ENCODE measurements at regions not wholly inside any gene's neighbourhood (a gene's known extent, or its start where the extent isn't known, plus 50 kb on each side); places are given as distances from the start of the nearest gene placed in this dataset.

- no peak for DNase-seq (ENCODE audit: low read depth in 4 of 4, low spot score in 2 of 4)
Observed at GRCh38 chr4:170666909-170667308, 577.2 kb upstream of the AADAT start.

GRCh38 chr4:170662250-170662649 is 572.5 kb upstream of the AADAT start:
- no peak for DNase-seq (ENCODE audit: low read depth in 4 of 4, low spot score in 2 of 4)

GRCh38 chr4:170657761-170658160 is 568.0 kb upstream of the AADAT start:
- no peak for DNase-seq (ENCODE audit: low read depth in 4 of 4, low spot score in 2 of 4)

GRCh38 chr4:170656506-170656905 is 566.8 kb upstream of the AADAT start:
- DNase-seq (ENCODE audit: low read depth in 4 of 4, low spot score in 2 of 4) = no peak

- no peak for DNase-seq (ENCODE audit: low read depth in 4 of 4, low spot score in 2 of 4)
Observed at GRCh38 chr4:170652571-170652970, 562.8 kb upstream of the AADAT start.

DNA sequence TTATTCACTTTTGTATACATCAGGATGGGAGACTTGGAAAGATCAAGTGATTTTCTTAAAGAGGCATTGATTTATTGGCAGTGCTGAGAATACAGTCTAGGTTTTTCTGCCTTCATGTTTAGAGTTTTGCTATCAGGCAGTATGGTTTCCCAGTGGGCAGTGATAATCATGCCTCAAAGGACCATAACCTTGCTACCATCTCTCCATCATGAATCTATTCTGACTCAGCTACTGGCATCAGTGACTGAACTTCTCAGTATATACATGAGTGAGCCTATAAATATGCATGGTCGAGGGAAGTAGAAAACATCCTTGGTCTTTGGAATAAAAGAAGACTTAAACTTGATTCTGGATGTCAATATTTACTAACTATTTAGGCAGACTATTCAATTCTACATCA is 562.0 kb upstream of the AADAT start:
- DNase-seq (ENCODE audit: low read depth in 4 of 4, low spot score in 2 of 4) = no peak

GRCh38 chr4:170627418-170627817 is 537.7 kb upstream of the AADAT start:
- DNase-seq (ENCODE audit: low read depth in 4 of 4, low spot score in 2 of 4) = no peak

- DNase-seq (ENCODE audit: low read depth in 4 of 4, low spot score in 2 of 4) = no peak
Observed at GRCh38 chr4:170623899-170624298, 534.1 kb upstream of the AADAT start.

GRCh38 chr4:170610434-170610833 is 520.7 kb upstream of the AADAT start:
- no peak for DNase-seq (ENCODE audit: low read depth in 4 of 4, low spot score in 2 of 4)

GRCh38 chr4:170599894-170600293 is 510.1 kb upstream of the AADAT start:
- DNase-seq (ENCODE audit: low read depth in 4 of 4, low spot score in 2 of 4) = no peak

DNA sequence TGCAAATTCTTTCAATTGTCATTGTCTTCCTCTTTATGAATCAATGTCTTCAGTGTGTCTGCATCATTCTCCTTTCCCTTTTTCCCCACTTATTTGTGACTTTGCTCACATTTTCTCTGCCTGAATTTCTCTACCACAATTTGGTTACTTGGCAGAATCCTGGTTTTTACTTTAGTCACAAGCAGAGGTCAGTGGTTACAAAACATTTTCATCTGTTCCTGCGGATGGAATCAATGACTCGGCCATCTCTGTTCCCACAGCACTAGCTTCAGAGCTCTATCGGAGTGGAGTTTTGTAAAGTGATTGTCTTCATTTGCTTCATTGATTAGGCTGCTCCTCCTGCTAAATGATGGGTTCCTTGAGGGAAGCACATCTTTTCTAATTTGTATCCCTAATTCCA is 501.3 kb upstream of the AADAT start:
- DNase-seq (ENCODE audit: low read depth in 4 of 4, low spot score in 2 of 4) = no peak

DNA sequence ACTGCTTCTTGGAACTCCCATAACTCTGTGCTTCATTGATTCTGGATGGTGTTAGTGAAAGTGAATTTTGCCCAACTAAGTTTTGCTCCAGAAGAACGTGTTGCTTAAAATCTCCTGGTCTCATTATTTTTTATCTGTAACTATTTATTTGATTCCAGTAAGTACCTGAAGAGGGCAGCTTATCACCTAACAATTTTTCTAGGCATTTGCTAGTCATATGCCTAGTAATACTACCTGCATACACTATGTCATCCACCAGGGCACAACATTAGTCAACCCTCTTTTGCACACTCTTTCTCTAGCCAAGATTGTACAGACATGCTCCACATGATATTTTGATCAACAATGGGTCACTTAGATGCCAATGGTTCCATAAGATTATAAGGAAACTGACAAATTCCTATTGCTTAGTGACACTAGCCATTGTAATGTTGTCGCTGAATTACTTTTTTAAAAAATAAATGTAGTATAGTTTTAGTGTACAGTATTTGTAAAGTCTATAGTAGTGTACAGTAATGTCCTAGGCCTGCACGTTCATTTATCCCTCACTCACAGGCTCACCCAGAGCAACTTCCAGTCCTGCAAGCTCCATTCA is 499.9 kb upstream of the AADAT start:
- no peak for DNase-seq (ENCODE audit: low read depth in 4 of 4, low spot score in 2 of 4)

GRCh38 chr4:170581969-170582368 is 492.2 kb upstream of the AADAT start:
- DNase-seq (ENCODE audit: low read depth in 4 of 4, low spot score in 2 of 4) = no peak

DNA sequence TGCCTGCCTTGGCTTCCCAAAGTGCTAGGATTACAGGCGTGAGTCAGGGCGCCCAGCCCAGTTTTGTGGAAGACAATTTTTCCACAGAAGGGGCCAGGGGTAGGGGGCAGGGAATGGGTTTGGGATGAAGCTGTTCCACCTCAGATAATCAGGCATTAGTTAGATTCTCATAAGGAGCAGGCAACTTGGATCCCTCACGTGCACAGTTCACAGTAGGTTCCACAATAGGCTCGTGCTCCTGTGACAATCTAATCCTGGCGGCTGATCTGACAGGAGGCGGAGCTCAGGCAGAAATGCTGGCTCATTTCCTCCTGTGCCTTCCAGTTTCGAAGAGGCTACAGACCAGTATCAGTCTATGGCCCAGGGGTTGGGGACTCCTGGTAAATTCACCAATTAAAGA is 491.6 kb upstream of the AADAT start:
- DNase-seq (ENCODE audit: low read depth in 4 of 4, low spot score in 2 of 4) = no peak

- DNase-seq (ENCODE audit: low read depth in 4 of 4, low spot score in 2 of 4) = no peak
Observed at GRCh38 chr4:170580651-170581050, 490.9 kb upstream of the AADAT start.

DNA sequence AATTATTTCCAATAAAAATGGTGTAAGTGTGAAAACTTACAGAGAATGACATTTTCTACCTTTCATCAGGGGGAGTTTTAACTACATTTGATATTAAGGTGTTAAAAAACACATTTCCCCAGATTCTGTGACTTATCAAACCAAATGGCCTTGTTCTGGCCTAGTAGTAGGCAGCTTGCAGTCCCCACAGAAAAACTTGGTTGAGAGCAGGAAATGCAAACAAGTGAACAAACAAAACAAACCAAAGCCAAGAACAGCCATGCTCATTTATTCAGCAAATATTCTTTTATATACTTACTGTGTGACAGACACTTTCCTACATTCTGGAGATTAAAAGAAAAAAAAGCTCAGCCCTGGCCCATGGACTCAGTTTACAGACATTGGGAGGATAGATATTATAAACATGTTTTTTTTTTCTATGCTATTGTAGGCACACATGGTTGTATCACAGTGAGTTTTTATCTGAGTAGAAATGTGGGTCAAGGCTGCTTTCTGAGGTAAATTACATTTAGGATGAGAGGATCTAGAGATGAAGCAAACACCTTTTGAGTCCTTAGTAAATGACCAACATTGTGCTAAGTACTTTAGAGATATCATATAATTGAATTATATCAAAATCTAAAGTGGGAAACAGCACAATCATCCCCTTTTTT is 449.2 kb upstream of the AADAT start:
- no peak for DNase-seq (ENCODE audit: low read depth in 4 of 4, low spot score in 2 of 4)

- no peak for DNase-seq (ENCODE audit: low read depth in 4 of 4, low spot score in 2 of 4)
Observed at GRCh38 chr4:170529748-170530722, 440.3 kb upstream of the AADAT start.

DNA sequence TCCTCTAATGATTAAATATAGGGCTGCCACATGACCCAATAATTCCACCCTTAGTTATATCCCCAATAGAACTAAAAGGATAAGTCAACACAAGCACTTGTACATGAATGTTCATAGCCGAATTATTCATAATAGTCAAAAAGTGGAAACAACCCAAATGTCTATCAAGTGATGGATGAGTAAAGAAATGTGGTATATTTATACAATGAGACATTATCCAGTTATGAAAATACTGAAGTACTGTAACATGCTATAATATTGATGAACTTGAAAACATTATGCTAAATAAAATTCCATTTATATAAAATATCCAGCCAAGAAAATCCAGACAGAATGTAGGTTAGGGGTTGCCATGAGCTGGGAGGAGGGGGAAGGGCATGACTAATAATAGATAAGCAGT is 436.7 kb upstream of the AADAT start:
- DNase-seq (ENCODE audit: low read depth in 4 of 4, low spot score in 2 of 4) = no peak

GRCh38 chr4:170522427-170522970 is 432.7 kb upstream of the AADAT start:
- DNase-seq (ENCODE audit: low read depth in 4 of 4, low spot score in 2 of 4) = no peak

- DNase-seq (ENCODE audit: low read depth in 4 of 4, low spot score in 2 of 4) = peak in 2 of 4 donors; percentile 2 to 3
Observed at GRCh38 chr4:170497689-170498088, 407.9 kb upstream of the AADAT start.

DNA sequence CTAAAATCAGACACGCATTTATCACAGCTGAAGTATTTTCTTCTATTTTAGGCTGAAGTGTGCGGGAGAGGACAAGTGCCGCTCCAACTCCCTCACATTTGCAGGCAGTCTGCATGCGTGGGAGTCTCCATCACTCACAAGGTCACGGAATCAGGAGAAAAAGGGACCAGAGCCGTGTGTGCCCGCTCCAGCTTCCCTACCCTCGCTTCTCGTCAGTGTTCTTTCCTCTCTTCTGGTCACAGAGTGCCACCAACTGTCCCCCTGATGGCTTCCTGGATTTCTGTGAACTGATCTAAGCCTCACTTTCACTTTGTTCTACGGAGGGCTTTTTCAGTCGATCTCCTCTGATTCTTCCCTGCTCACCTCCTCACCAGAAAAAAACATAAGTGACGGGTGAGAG is 407.4 kb upstream of the AADAT start:
- peak; percentile 23 to 36 (median 27) for DNase-seq (ENCODE audit: low read depth in 4 of 4, low spot score in 2 of 4)

All from left renal cortex interstitium (tissue), 4 donors.